ENCODE measurements at regions not wholly inside any gene's neighbourhood (a gene's known extent, or its start where the extent isn't known, plus 50 kb on each side); places are given as distances from the start of the nearest gene placed in this dataset.
A peak's percentile ranks its signal among the peaks of the same experiment; 100 is the strongest.

- H3K9me3 ChIP-seq (ENCODE audit: insufficient read depth, low read length) = no peaks in the 10 kb centered on the region
- H2AFZ ChIP-seq (ENCODE audit: low read depth, low read length) = no peak overlapping the region
- H4K20me1 ChIP-seq (ENCODE audit: insufficient read depth, low read length) = no peaks in the 10 kb centered on the region
- H3K9ac ChIP-seq (ENCODE audit: low read length) = no peak overlapping the region
- H3K27me3 ChIP-seq (ENCODE audit: low read depth, low read length) = no peaks in the 10 kb centered on the region
- H3K36me3 ChIP-seq (replicated peaks; ENCODE audit: low read depth, low read length) = no peaks in the 10 kb centered on the region
- H3K79me2 ChIP-seq (ENCODE audit: low read length) = no peaks in the 10 kb centered on the region
- peaks cover 10% of the 10 kb centered on the region for H3K4me1 ChIP-seq (ENCODE audit: low read length)
- H3K27ac ChIP-seq (ENCODE audit: low read length) = no peak overlapping the region
- H3K4me2 ChIP-seq (ENCODE audit: low read length) = no peak overlapping the region
- TF ChIP-seq CTCF (IDR thresholded peaks at IDR 0.05; ENCODE audit: low read depth, low read length) (no peak), EZH2phosphoT487 (IDR thresholded peaks at IDR 0.05; ENCODE audit: low read depth) (no peak)
- no peak overlapping the region for H3K4me3 ChIP-seq (ENCODE audit: low read length)
Measured at GRCh38 chr3:111277226-111277625, 205.6 kb downstream of the NECTIN3 start.

- Histone ChIP-seq H3K4me2 (ENCODE audit: low read length) (no peak overlapping the region), H2AFZ (ENCODE audit: low read depth, low read length) (no peak overlapping the region), H3K4me1 (ENCODE audit: low read length) (peaks cover 10% of the 10 kb centered on the region), H3K27me3 (ENCODE audit: low read depth, low read length) (no peaks in the 10 kb centered on the region), H3K9ac (ENCODE audit: low read length) (no peak overlapping the region), H3K27ac (ENCODE audit: low read length) (no peak overlapping the region), H3K9me3 (ENCODE audit: insufficient read depth, low read length) (no peaks in the 10 kb centered on the region), H3K4me3 (ENCODE audit: low read length) (no peak overlapping the region), H3K79me2 (ENCODE audit: low read length) (no peaks in the 10 kb centered on the region), H3K36me3 (replicated peaks; ENCODE audit: low read depth, low read length) (no peaks in the 10 kb centered on the region), H4K20me1 (ENCODE audit: insufficient read depth, low read length) (no peaks in the 10 kb centered on the region)
- TF ChIP-seq CTCF (IDR thresholded peaks at IDR 0.05; ENCODE audit: low read depth, low read length) (no peak), EZH2phosphoT487 (IDR thresholded peaks at IDR 0.05; ENCODE audit: low read depth) (no peak)
Measured at GRCh38 chr3:111278959-111279358, 207.3 kb downstream of the NECTIN3 start.

GRCh38 chr3:111282024-111282423, 210.4 kb downstream of the NECTIN3 start:
- Histone ChIP-seq H3K4me3 (ENCODE audit: low read length) (no peak overlapping the region), H3K79me2 (ENCODE audit: low read length) (no peaks in the 10 kb centered on the region), H2AFZ (ENCODE audit: low read depth, low read length) (no peak overlapping the region), H3K36me3 (replicated peaks; ENCODE audit: low read depth, low read length) (no peaks in the 10 kb centered on the region), H3K27ac (ENCODE audit: low read length) (no peak overlapping the region), H4K20me1 (ENCODE audit: insufficient read depth, low read length) (no peaks in the 10 kb centered on the region), H3K9ac (ENCODE audit: low read length) (no peak overlapping the region), H3K4me2 (ENCODE audit: low read length) (peak overlapping the region; percentile 25), H3K9me3 (ENCODE audit: insufficient read depth, low read length) (no peaks in the 10 kb centered on the region), H3K27me3 (ENCODE audit: low read depth, low read length) (no peaks in the 10 kb centered on the region), H3K4me1 (ENCODE audit: low read length) (peaks cover 10% of the 10 kb centered on the region)
- TF ChIP-seq EZH2phosphoT487 (IDR thresholded peaks at IDR 0.05; ENCODE audit: low read depth) (no peak), CTCF (IDR thresholded peaks at IDR 0.05; ENCODE audit: low read depth, low read length) (no peak)

- Histone ChIP-seq H2AFZ (ENCODE audit: low read depth, low read length) (no peak overlapping the region), H4K20me1 (ENCODE audit: insufficient read depth, low read length) (no peaks in the 10 kb centered on the region), H3K27ac (ENCODE audit: low read length) (no peak overlapping the region), H3K4me1 (ENCODE audit: low read length) (peaks cover 10% of the 10 kb centered on the region), H3K4me3 (ENCODE audit: low read length) (no peak overlapping the region), H3K4me2 (ENCODE audit: low read length) (no peak overlapping the region), H3K79me2 (ENCODE audit: low read length) (no peaks in the 10 kb centered on the region), H3K9ac (ENCODE audit: low read length) (no peak overlapping the region), H3K36me3 (replicated peaks; ENCODE audit: low read depth, low read length) (no peaks in the 10 kb centered on the region), H3K9me3 (ENCODE audit: insufficient read depth, low read length) (no peaks in the 10 kb centered on the region), H3K27me3 (ENCODE audit: low read depth, low read length) (no peaks in the 10 kb centered on the region)
- TF ChIP-seq EZH2phosphoT487 (IDR thresholded peaks at IDR 0.05; ENCODE audit: low read depth) (no peak), CTCF (IDR thresholded peaks at IDR 0.05; ENCODE audit: low read depth, low read length) (no peak)
Measured at GRCh38 chr3:111283165-111283564, 211.5 kb downstream of the NECTIN3 start.

Measured in OCI-LY3 (cell line).